ENCODE measurements at regions not wholly inside any gene's neighbourhood (a gene's known extent, or its start where the extent isn't known, plus 50 kb on each side); places are given as distances from the start of the nearest gene placed in this dataset.

GRCh38 chr2:9770006-9770307, 73.3 kb upstream of the TAF1B start:
- TF ChIP-seq EZH2phosphoT487 (IDR thresholded peaks at IDR 0.05; ENCODE audit: low read depth) (no peak), CTCF (IDR thresholded peaks at IDR 0.05; ENCODE audit: low read depth, low read length) (no peak)
- peaks cover 21% of the 10 kb centered on the region for H3K4me1 ChIP-seq (ENCODE audit: low read length)
- no peak overlapping the region for H3K9ac ChIP-seq (ENCODE audit: low read length)
- H2AFZ ChIP-seq (ENCODE audit: low read depth, low read length): no peak overlapping the region
- no peak overlapping the region for H3K27ac ChIP-seq (ENCODE audit: low read length)
- no peaks in the 10 kb centered on the region for H3K79me2 ChIP-seq (ENCODE audit: low read length)
- no peaks in the 10 kb centered on the region for H3K36me3 ChIP-seq (replicated peaks; ENCODE audit: low read depth, low read length)
- no peaks in the 10 kb centered on the region for H3K9me3 ChIP-seq (ENCODE audit: insufficient read depth, low read length)
- H3K4me3 ChIP-seq (ENCODE audit: low read length): no peak overlapping the region
- H3K4me2 ChIP-seq (ENCODE audit: low read length): no peak overlapping the region
- H3K27me3 ChIP-seq (ENCODE audit: low read depth, low read length): peaks cover 9% of the 10 kb centered on the region
- no peaks in the 10 kb centered on the region for H4K20me1 ChIP-seq (ENCODE audit: insufficient read depth, low read length)

- Histone ChIP-seq H3K4me2 (ENCODE audit: low read length) (no peak overlapping the region), H3K9me3 (ENCODE audit: insufficient read depth, low read length) (no peaks in the 10 kb centered on the region), H3K9ac (ENCODE audit: low read length) (no peak overlapping the region), H4K20me1 (ENCODE audit: insufficient read depth, low read length) (no peaks in the 10 kb centered on the region), H3K27ac (ENCODE audit: low read length) (no peak overlapping the region), H3K4me1 (ENCODE audit: low read length) (peaks cover 19% of the 10 kb centered on the region), H3K27me3 (ENCODE audit: low read depth, low read length) (peaks cover 9% of the 10 kb centered on the region), H3K36me3 (replicated peaks; ENCODE audit: low read depth, low read length) (no peaks in the 10 kb centered on the region), H2AFZ (ENCODE audit: low read depth, low read length) (no peak overlapping the region), H3K4me3 (ENCODE audit: low read length) (no peak overlapping the region), H3K79me2 (ENCODE audit: low read length) (no peaks in the 10 kb centered on the region)
- TF ChIP-seq CTCF (IDR thresholded peaks at IDR 0.05; ENCODE audit: low read depth, low read length) (peak; percentile 70), EZH2phosphoT487 (IDR thresholded peaks at IDR 0.05; ENCODE audit: low read depth) (no peak)
Measured at GRCh38 chr2:9770308-9771100, 72.8 kb upstream of the TAF1B start.

GRCh38 chr2:9771101-9771449, 72.2 kb upstream of the TAF1B start:
- no peaks in the 10 kb centered on the region for H3K79me2 ChIP-seq (ENCODE audit: low read length)
- peaks cover 9% of the 10 kb centered on the region for H3K27me3 ChIP-seq (ENCODE audit: low read depth, low read length)
- H3K9ac ChIP-seq (ENCODE audit: low read length): no peak overlapping the region
- peaks cover 19% of the 10 kb centered on the region for H3K4me1 ChIP-seq (ENCODE audit: low read length)
- H3K4me2 ChIP-seq (ENCODE audit: low read length): no peak overlapping the region
- no peak overlapping the region for H3K4me3 ChIP-seq (ENCODE audit: low read length)
- H3K9me3 ChIP-seq (ENCODE audit: insufficient read depth, low read length): no peaks in the 10 kb centered on the region
- no peak overlapping the region for H3K27ac ChIP-seq (ENCODE audit: low read length)
- no peaks in the 10 kb centered on the region for H3K36me3 ChIP-seq (replicated peaks; ENCODE audit: low read depth, low read length)
- H4K20me1 ChIP-seq (ENCODE audit: insufficient read depth, low read length): no peaks in the 10 kb centered on the region
- no peak overlapping the region for H2AFZ ChIP-seq (ENCODE audit: low read depth, low read length)
- TF ChIP-seq CTCF (IDR thresholded peaks at IDR 0.05; ENCODE audit: low read depth, low read length): no peak

DNA sequence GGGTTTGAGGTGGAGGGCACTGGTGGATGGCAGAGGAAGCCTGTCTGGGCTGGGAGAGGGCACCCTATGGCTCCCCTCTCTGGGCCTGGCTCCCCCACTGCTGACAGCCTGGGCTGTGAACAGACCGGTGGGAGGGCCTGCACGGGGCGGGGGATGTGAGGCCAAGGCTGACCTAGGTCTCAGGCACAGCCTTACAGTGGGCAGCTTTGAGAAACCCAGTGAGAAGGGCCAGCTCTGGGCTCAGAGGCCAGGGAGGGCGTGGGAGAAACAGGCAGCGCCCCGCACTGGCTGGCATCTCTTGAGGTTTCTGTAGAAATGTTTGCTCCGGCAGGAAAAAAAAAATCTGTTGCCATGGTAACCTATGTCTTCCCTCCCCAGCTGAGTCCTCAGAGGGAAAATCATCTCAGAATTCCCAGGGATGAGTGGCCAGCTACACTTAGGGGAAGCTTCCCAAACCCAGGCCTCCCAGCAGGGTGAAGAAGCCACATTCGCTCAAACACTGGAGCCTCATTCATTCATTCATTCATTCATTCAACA, 71.7 kb upstream of the TAF1B start:
- peaks cover 16% of the 10 kb centered on the region for H3K4me1 ChIP-seq (ENCODE audit: low read length)
- no peaks in the 10 kb centered on the region for H3K79me2 ChIP-seq (ENCODE audit: low read length)
- no peak overlapping the region for H3K4me3 ChIP-seq (ENCODE audit: low read length)
- no peak overlapping the region for H3K9ac ChIP-seq (ENCODE audit: low read length)
- no peak overlapping the region for H2AFZ ChIP-seq (ENCODE audit: low read depth, low read length)
- no peaks in the 10 kb centered on the region for H3K9me3 ChIP-seq (ENCODE audit: insufficient read depth, low read length)
- TF ChIP-seq EZH2phosphoT487 (IDR thresholded peaks at IDR 0.05; ENCODE audit: low read depth) (no peak), CTCF (IDR thresholded peaks at IDR 0.05; ENCODE audit: low read depth, low read length) (no peak)
- no peaks in the 10 kb centered on the region for H3K36me3 ChIP-seq (replicated peaks; ENCODE audit: low read depth, low read length)
- H4K20me1 ChIP-seq (ENCODE audit: insufficient read depth, low read length): no peaks in the 10 kb centered on the region
- H3K27ac ChIP-seq (ENCODE audit: low read length): no peak overlapping the region
- H3K27me3 ChIP-seq (ENCODE audit: low read depth, low read length): peaks cover 9% of the 10 kb centered on the region
- H3K4me2 ChIP-seq (ENCODE audit: low read length): no peak overlapping the region
